Peyer's patch (tissue), 4 donors: ENCODE measurements at regions not wholly inside any gene's neighbourhood (a gene's known extent, or its start where the extent isn't known, plus 50 kb on each side); places are given as distances from the start of the nearest gene placed in this dataset.

Source experiments
- POLR2A ChIP-seq, 2 donors: fragments of 450-650 bp; IDR thresholded peaks; one replicate each; pipeline ENCODE4 v1.5.1; 2017; ENCODE audit warnings: antibody characterized with exemption in 2 of 2, mild to moderate bottlenecking in 2 of 2, moderate library complexity in 2 of 2
- TF ChIP-seq, protein P1 (sequence below), 6 experiments: fragments of 450-650 bp in 4 of 6; fragments of 200-600 bp in 2 of 6; sonication (generic) in 1 of 6; IDR thresholded peaks; one replicate each; pipeline ENCODE4 v1.5.1; 2017 to 2019; ENCODE audit warnings: antibody characterized with exemption in 6 of 6, mild to moderate bottlenecking in 3 of 6, moderate library complexity in 1 of 6

DNA sequence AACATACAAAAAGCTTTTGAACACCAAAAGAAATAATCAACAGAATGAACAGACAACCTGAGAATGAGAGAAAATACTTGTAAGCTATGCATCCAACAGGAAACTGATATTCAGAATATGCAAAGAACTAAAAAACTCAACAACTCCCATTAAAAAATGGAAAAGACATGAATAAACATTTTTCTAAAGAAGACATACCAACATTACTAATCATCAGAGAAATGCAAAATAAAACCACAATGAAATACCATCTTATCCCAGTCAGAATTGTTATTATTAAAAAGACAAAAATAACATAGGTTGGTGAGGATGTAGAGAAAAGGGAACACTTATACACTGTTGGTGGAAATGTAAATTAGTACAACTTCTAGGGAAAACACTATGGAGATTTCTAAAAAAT lies 1161.9 kb downstream of the PCDH19 start:
- TF ChIP-seq, protein P1, sequence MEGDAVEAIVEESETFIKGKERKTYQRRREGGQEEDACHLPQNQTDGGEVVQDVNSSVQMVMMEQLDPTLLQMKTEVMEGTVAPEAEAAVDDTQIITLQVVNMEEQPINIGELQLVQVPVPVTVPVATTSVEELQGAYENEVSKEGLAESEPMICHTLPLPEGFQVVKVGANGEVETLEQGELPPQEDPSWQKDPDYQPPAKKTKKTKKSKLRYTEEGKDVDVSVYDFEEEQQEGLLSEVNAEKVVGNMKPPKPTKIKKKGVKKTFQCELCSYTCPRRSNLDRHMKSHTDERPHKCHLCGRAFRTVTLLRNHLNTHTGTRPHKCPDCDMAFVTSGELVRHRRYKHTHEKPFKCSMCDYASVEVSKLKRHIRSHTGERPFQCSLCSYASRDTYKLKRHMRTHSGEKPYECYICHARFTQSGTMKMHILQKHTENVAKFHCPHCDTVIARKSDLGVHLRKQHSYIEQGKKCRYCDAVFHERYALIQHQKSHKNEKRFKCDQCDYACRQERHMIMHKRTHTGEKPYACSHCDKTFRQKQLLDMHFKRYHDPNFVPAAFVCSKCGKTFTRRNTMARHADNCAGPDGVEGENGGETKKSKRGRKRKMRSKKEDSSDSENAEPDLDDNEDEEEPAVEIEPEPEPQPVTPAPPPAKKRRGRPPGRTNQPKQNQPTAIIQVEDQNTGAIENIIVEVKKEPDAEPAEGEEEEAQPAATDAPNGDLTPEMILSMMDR (IDR thresholded peaks at IDR 0.05), result no peak
- TF ChIP-seq POLR2A (IDR thresholded peaks at IDR 0.05), result no peak
